H9 (cell line): ENCODE measurements at regions not wholly inside any gene's neighbourhood (a gene's known extent, or its start where the extent isn't known, plus 50 kb on each side); places are given as distances from the start of the nearest gene placed in this dataset.

Experiments
- DNase-seq: peaks from one replicate; pipeline ENCODE4 v3.0.0-alpha.2; 2017
- H2AFZ ChIP-seq: one replicate; pipeline ENCODE4 v1.6.1; 2013; ENCODE audit warnings: mild to moderate bottlenecking, low read length, control low read depth, moderate library complexity
- H2AK5ac ChIP-seq: 2 replicates; pipeline ENCODE4 v1.6.1; 2013; ENCODE audit warnings: low read length, control low read depth, mixed read lengths; ENCODE audit not compliant: insufficient read length
- H2BK120ac ChIP-seq: one replicate; pipeline ENCODE4 v1.6.1; 2013; ENCODE audit warnings: low read depth, mild to moderate bottlenecking, low read length, control low read depth, inconsistent platforms; ENCODE audit not compliant: poor library complexity, severe bottlenecking
- H2BK12ac ChIP-seq: 2 replicates; pipeline ENCODE4 v1.6.1; 2013; ENCODE audit warnings: low read length, control low read depth, mixed read lengths, low read depth; ENCODE audit not compliant: insufficient read length
- H2BK15ac ChIP-seq: 2 replicates; pipeline ENCODE4 v1.6.1; 2013; ENCODE audit warnings: low read depth, low read length, control low read depth
- H2BK20ac ChIP-seq: one replicate; pipeline ENCODE4 v1.6.1; 2013; ENCODE audit warnings: low read depth, mild to moderate bottlenecking, low read length, control low read depth, inconsistent platforms; ENCODE audit not compliant: poor library complexity, severe bottlenecking
- H2BK5ac ChIP-seq: 2 replicates; pipeline ENCODE4 v1.6.1; 2013; ENCODE audit warnings: low read length, control low read depth, mixed read lengths; ENCODE audit not compliant: insufficient read length
- H3K14ac ChIP-seq: 2 replicates; pipeline ENCODE4 v1.6.1; 2013; ENCODE audit warnings: low read length, control low read depth; ENCODE audit not compliant: insufficient read depth
- H3K18ac ChIP-seq: 2 replicates; pipeline ENCODE4 v1.6.1; 2013; ENCODE audit warnings: low read depth, mild to moderate bottlenecking, mixed read lengths, low read length, control low read depth; ENCODE audit not compliant: insufficient read length
- H3K23ac ChIP-seq: 2 replicates; pipeline ENCODE4 v1.6.1; 2013; ENCODE audit warnings: low read length, control low read depth, mixed read lengths, low read depth; ENCODE audit not compliant: insufficient read length
- H3K23me2 ChIP-seq: 2 replicates; pipeline ENCODE4 v1.6.1; 2013; ENCODE audit warnings: low read depth, mild to moderate bottlenecking, mixed read lengths, low read length, control low read depth; ENCODE audit not compliant: insufficient read length, poor library complexity, severe bottlenecking
- H3K27ac ChIP-seq: 2 replicates; pipeline ENCODE4 v1.5.1; 2013; ENCODE audit warnings: low read length, control low read depth, mixed read lengths, low read depth; ENCODE audit not compliant: insufficient read length
- H3K27me3 ChIP-seq: 2 replicates; pipeline ENCODE4 v1.6.1; 2013; ENCODE audit warnings: low read length, control low read depth, inconsistent platforms; ENCODE audit not compliant: insufficient read depth
- H3K4ac ChIP-seq: 2 replicates; pipeline ENCODE4 v1.6.1; 2013; ENCODE audit warnings: low read depth, mild to moderate bottlenecking, control low read depth, inconsistent platforms, low read length, moderate library complexity
- H3K4me1 ChIP-seq: 2 replicates; pipeline ENCODE4 v1.6.1; 2013; ENCODE audit warnings: low read length, control low read depth, inconsistent platforms; ENCODE audit not compliant: insufficient read depth
- H3K4me2 ChIP-seq: 2 replicates; pipeline ENCODE4 v1.6.1; 2013; ENCODE audit warnings: low read length, control low read depth, mixed read lengths; ENCODE audit not compliant: insufficient read length, insufficient read depth
- H3K56ac ChIP-seq: 2 replicates; pipeline ENCODE4 v1.6.1; 2013; ENCODE audit warnings: low read depth, mild to moderate bottlenecking, mixed read lengths, low read length, control low read depth; ENCODE audit not compliant: insufficient read length
- H3K79me1 ChIP-seq: 2 replicates; pipeline ENCODE4 v1.6.1; 2013; ENCODE audit warnings: low read depth, mild to moderate bottlenecking, moderate library complexity, low read length, control low read depth, inconsistent platforms; ENCODE audit not compliant: insufficient read depth, poor library complexity, severe bottlenecking
- H3K79me2 ChIP-seq: 2 replicates; pipeline ENCODE4 v1.6.1; 2013; ENCODE audit warnings: low read length, control low read depth, inconsistent platforms; ENCODE audit not compliant: insufficient read depth
- H3K9ac ChIP-seq: 2 replicates; pipeline ENCODE4 v1.6.1; 2013; ENCODE audit warnings: low read length, control low read depth, mixed read lengths; ENCODE audit not compliant: insufficient read length; ENCODE audit errors: extremely low read depth
- H3K9me3 ChIP-seq: one replicate; pipeline ENCODE4 v1.6.1; 2013; ENCODE audit warnings: low read depth, low read length, inconsistent platforms; ENCODE audit not compliant: control insufficient read depth
- H3T11ph ChIP-seq: one replicate; pipeline ENCODE4 v1.6.1; 2013; ENCODE audit warnings: mild to moderate bottlenecking, low read length, control low read depth, inconsistent platforms
- H4K20me1 ChIP-seq: one replicate; pipeline ENCODE4 v1.6.1; 2013; ENCODE audit not compliant: control insufficient read depth, insufficient read length, insufficient read depth
- H4K5ac ChIP-seq: 2 replicates; pipeline ENCODE4 v1.6.1; 2013; ENCODE audit warnings: low read depth, mild to moderate bottlenecking, mixed read lengths, low read length, control low read depth; ENCODE audit not compliant: insufficient read length
- H4K8ac ChIP-seq: replicated peaks from 2 replicates; pipeline ENCODE4 v1.6.1; 2013; ENCODE audit warnings: low read length, control low read depth, mixed read lengths, low read depth; ENCODE audit not compliant: insufficient read length
- H4K91ac ChIP-seq: 2 replicates; pipeline ENCODE4 v1.6.1; 2013; ENCODE audit warnings: low read depth, mild to moderate bottlenecking, moderate library complexity, mixed read lengths, low read length, control low read depth; ENCODE audit not compliant: insufficient read length
- H3K27ac Mint-ChIP-seq, 3 experiments: 2 replicates in 2 of 3; 3 replicates in 1 of 3; pipeline ENCODE4 v1.8.0; 2020 to 2021; ENCODE audit warnings: mixed read lengths in 3 of 3, mild to moderate bottlenecking in 1 of 3, moderate library complexity in 1 of 3
- H3K27me3 Mint-ChIP-seq: 2 replicates; pipeline ENCODE4 v1.8.0; 2021; ENCODE audit warnings: low read depth, mild to moderate bottlenecking, moderate library complexity, mixed read lengths
- H3K36me3 Mint-ChIP-seq, 3 experiments: 2 replicates in 2 of 3; 3 replicates in 1 of 3; pipeline ENCODE4 v1.8.0; 2020 to 2021; ENCODE audit warnings: low read depth in 3 of 3, mixed read lengths in 3 of 3; ENCODE audit not compliant: insufficient read depth in 1 of 3
- H3K4me1 Mint-ChIP-seq, 2 experiments: 2 replicates each; pipeline ENCODE4 v1.8.0; 2020; ENCODE audit warnings: mixed read lengths in 2 of 2
- H3K4me3 Mint-ChIP-seq, 2 experiments: 2 replicates in 1 of 2; 3 replicates in 1 of 2; pipeline ENCODE4 v1.8.0; 2020 to 2021; ENCODE audit warnings: mild to moderate bottlenecking in 2 of 2, mixed read lengths in 2 of 2, moderate library complexity in 1 of 2
- H3K9me3 Mint-ChIP-seq, 2 experiments: 2 replicates in 1 of 2; 3 replicates in 1 of 2; pipeline ENCODE4 v1.8.0; 2020; ENCODE audit warnings: mild to moderate bottlenecking in 2 of 2, mixed read lengths in 2 of 2, moderate library complexity in 1 of 2
- CTCF ChIP-seq: fragments of 200-600 bp; sonication (generic); conservative IDR thresholded peaks from 3 replicates; pipeline ENCODE4 v1.8.0; 2021; ENCODE audit warnings: antibody characterized with exemption, mild to moderate bottlenecking
- WGBS: extraction: QIAGEN DNeasy Blood & Tissue Kit; methylation state at CpG from one replicate; pipeline ENCODE4 v1.1.7; 2013; ENCODE audit warnings: missing lambda C conversion rate, low lambda C conversion rate, mixed read lengths; ENCODE audit not compliant: insufficient read length; ENCODE audit errors: extremely low coverage; 5-methylcytosine and 5-hydroxymethylcytosine counted together

DNA sequence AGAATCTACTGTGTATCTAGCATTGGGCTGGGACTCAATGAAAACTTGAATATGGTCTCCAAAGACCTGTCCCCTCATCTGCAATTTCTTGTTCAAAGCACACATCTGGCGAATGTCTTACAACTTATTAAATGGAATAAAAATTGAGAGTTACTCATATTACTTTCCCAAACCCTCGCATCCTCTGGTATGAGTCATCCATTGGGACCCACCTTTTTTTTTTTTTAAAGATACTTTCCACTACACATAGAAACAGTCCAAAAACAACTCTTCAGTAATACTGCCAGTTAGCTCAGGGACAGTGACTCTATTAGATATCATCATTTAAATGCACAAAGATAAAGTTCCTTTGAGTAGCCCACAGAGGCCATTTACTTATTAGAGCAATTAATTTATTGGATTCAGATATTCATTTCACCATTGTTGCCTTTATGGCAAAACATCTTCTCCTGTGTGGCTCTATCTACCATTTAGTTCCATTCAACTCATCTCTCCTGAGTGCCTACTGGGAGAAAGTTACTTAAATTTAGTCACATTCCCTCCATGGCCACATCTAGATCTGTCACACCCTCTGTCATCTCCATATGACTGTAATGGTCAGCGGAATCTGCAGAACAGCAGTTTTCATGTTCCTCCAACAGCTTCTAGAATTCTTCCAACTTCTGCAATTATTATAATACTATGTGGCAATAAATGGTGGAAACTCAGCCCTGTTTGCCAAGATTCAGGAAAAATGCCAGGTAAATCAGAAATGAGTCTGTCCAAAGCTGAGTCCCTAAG is 77.9 kb upstream of the ARHGEF3 start:
- H3K23ac ChIP-seq = no peak overlapping the region
- no peaks in the 10 kb centered on the region for H3K23me2 ChIP-seq
- H3K9me3 Mint-ChIP-seq = no peaks in the 10 kb centered on the region; a peak in 1 of 5 replicates
- H3K4me1 ChIP-seq = no peaks in the 10 kb centered on the region
- no peaks in the 10 kb centered on the region for H3K79me1 ChIP-seq
- H3K4me2 ChIP-seq = no peak overlapping the region
- TF ChIP-seq CTCF = no peak
- H2BK5ac ChIP-seq = no peak overlapping the region
- peaks cover 11 to 15% of the 10 kb centered on the region in 2 experiments for H3K4me1 Mint-ChIP-seq
- H3K27me3 Mint-ChIP-seq = no peaks in the 10 kb centered on the region
- no peak overlapping the region for H2AFZ ChIP-seq
- no peak for DNase-seq
- H3K36me3 Mint-ChIP-seq = no peaks in the 10 kb centered on the region
- H2BK20ac ChIP-seq = no peak overlapping the region
- no peak overlapping the region for H4K5ac ChIP-seq
- H4K91ac ChIP-seq = no peak overlapping the region
- no peak overlapping the region for H2AK5ac ChIP-seq
- H3K14ac ChIP-seq = no peak overlapping the region
- no peak overlapping the region for H3T11ph ChIP-seq
- no peak overlapping the region for H2BK12ac ChIP-seq
- no CpG with 5 or more reads among the region's 3 CpGs for WGBS
- no peak overlapping the region for H3K18ac ChIP-seq
- no peaks in the 10 kb centered on the region for H3K79me2 ChIP-seq
- H3K56ac ChIP-seq = no peak overlapping the region
- H2BK15ac ChIP-seq = no peak overlapping the region
- H3K4ac ChIP-seq = no peak overlapping the region
- no peak overlapping the region for H3K27ac ChIP-seq
- H3K27ac Mint-ChIP-seq = no peak overlapping the region
- H4K8ac ChIP-seq = no peak overlapping the region
- no peaks in the 10 kb centered on the region for H4K20me1 ChIP-seq
- no peak overlapping the region for H3K9ac ChIP-seq
- no peaks in the 10 kb centered on the region for H3K27me3 ChIP-seq
- H2BK120ac ChIP-seq = no peak overlapping the region
- no peak overlapping the region for H3K4me3 Mint-ChIP-seq
- H3K9me3 ChIP-seq = no peaks in the 10 kb centered on the region
